MM.1S (cell line): ENCODE measurements at regions not wholly inside any gene's neighbourhood (a gene's known extent, or its start where the extent isn't known, plus 50 kb on each side); places are given as distances from the start of the nearest gene placed in this dataset.

ENCODE experiments used
- DNase-seq: peaks from one replicate; pipeline ENCODE4 v3.0.0-alpha.2; 2015
- H2AFZ ChIP-seq: fragments of 300-600 bp; sonication (generic); 2 replicates; pipeline ENCODE4 v1.6.0; 2016; ENCODE audit warnings: antibody characterized with exemption, low read length
- H3F3A ChIP-seq: fragments of 300-600 bp; sonication (generic); 2 replicates; pipeline ENCODE4 v1.6.1; 2016; ENCODE audit warnings: mild to moderate bottlenecking, antibody characterized with exemption, low read length, moderate library complexity, mixed read lengths; ENCODE audit not compliant: insufficient read depth
- H3K27ac ChIP-seq: fragments of 300-600 bp; sonication (generic); 2 replicates; pipeline ENCODE4 v1.5.1; 2016; ENCODE audit warnings: mild to moderate bottlenecking, low read length
- H3K27me3 ChIP-seq: fragments of 300-600 bp; sonication (generic); replicated peaks from 2 replicates; pipeline ENCODE4 v1.6.0; 2016; ENCODE audit warnings: low read length; ENCODE audit not compliant: insufficient read depth
- H3K36me3 ChIP-seq: fragments of 300-600 bp; sonication (generic); replicated peaks from 2 replicates; pipeline ENCODE4 v1.6.1; 2016; ENCODE audit warnings: mild to moderate bottlenecking, low read length, mixed read lengths; ENCODE audit not compliant: insufficient read depth
- H3K4me1 ChIP-seq: fragments of 300-600 bp; sonication (generic); 2 replicates; pipeline ENCODE4 v1.6.1; 2016; ENCODE audit warnings: low read length, mixed read lengths
- H3K4me2 ChIP-seq: fragments of 300-600 bp; sonication (generic); 2 replicates; pipeline ENCODE4 v1.6.0; 2016; ENCODE audit warnings: low read depth, low read length
- H3K4me3 ChIP-seq: fragments of 300-600 bp; sonication (generic); 2 replicates; pipeline ENCODE4 v1.5.1; 2016; ENCODE audit warnings: low read length, mixed read lengths
- H3K79me2 ChIP-seq: fragments of 300-600 bp; sonication (generic); 2 replicates; pipeline ENCODE4 v1.6.1; 2016; ENCODE audit warnings: mixed run types, low read length, mixed read lengths
- H3K9ac ChIP-seq: fragments of 300-600 bp; sonication (generic); 2 replicates; pipeline ENCODE4 v1.6.1; 2016; ENCODE audit warnings: low read length, mixed read lengths
- H3K9me2 ChIP-seq: fragments of 300-600 bp; sonication (generic); replicated peaks from 2 replicates; pipeline ENCODE4 v1.6.1; 2016; ENCODE audit warnings: mild to moderate bottlenecking, low read length, mixed read lengths; ENCODE audit not compliant: insufficient read depth
- H3K9me3 ChIP-seq: fragments of 300-600 bp; sonication (generic); replicated peaks from 2 replicates; pipeline ENCODE4 v1.6.1; 2016; ENCODE audit warnings: mild to moderate bottlenecking, low read length, mixed read lengths; ENCODE audit not compliant: insufficient read depth
- H4K20me1 ChIP-seq: fragments of 300-600 bp; sonication (generic); 2 replicates; pipeline ENCODE4 v1.6.1; 2016; ENCODE audit warnings: mild to moderate bottlenecking, low read length, moderate library complexity, mixed read lengths; ENCODE audit not compliant: insufficient read depth
- CTCF ChIP-seq: fragments of 300-600 bp; sonication (generic); IDR thresholded peaks from 2 replicates; pipeline ENCODE4 v1.5.1; 2016; ENCODE audit warnings: antibody characterized with exemption, low read length, mixed read lengths
- EZH2 ChIP-seq: fragments of 300-600 bp; sonication (generic); optimal IDR thresholded peaks from 2 replicates; pipeline ENCODE3; 2017; ENCODE audit warnings: low read depth, mild to moderate bottlenecking, antibody characterized with exemption, low read length, mixed read lengths
- EZH2phosphoT487 ChIP-seq: fragments of 300-600 bp; sonication (generic); IDR thresholded peaks from 2 replicates; pipeline ENCODE4 v1.6.1; 2018; ENCODE audit warnings: antibody characterized with exemption, low read length

GRCh38 chr1:199399996-199400724, 627.4 kb upstream of the NR5A2 start:
- H3F3A ChIP-seq = no peaks in the 10 kb centered on the region
- H3K9me2 ChIP-seq = no peaks in the 10 kb centered on the region
- H3K4me1 ChIP-seq = 0 out of 2 replicates have a peak, but pooled peaks cover 2% of the 10 kb centered on the region
- H3K27me3 ChIP-seq = no peaks in the 10 kb centered on the region
- H2AFZ ChIP-seq = no peak overlapping the region
- no peak overlapping the region for H3K9ac ChIP-seq
- TF ChIP-seq CTCF (no peak), EZH2 (no peak), EZH2phosphoT487 (no peak)
- no peaks in the 10 kb centered on the region for H4K20me1 ChIP-seq
- H3K4me2 ChIP-seq = no peak overlapping the region
- no peaks in the 10 kb centered on the region for H3K9me3 ChIP-seq
- no peaks in the 10 kb centered on the region for H3K79me2 ChIP-seq
- no peak overlapping the region for H3K27ac ChIP-seq
- DNase-seq = peak; percentile 16
- no peak overlapping the region for H3K4me3 ChIP-seq
- H3K36me3 ChIP-seq = no peaks in the 10 kb centered on the region

GRCh38 chr1:199403531-199404116, 623.9 kb upstream of the NR5A2 start:
- H3K9ac ChIP-seq = no peak overlapping the region
- no peak overlapping the region for H2AFZ ChIP-seq
- H3K27me3 ChIP-seq = no peaks in the 10 kb centered on the region
- H4K20me1 ChIP-seq = no peaks in the 10 kb centered on the region
- no peaks in the 10 kb centered on the region for H3F3A ChIP-seq
- H3K4me1 ChIP-seq = 0 out of 2 replicates have a peak, but pooled peaks cover 2% of the 10 kb centered on the region
- no peaks in the 10 kb centered on the region for H3K9me3 ChIP-seq
- no peaks in the 10 kb centered on the region for H3K9me2 ChIP-seq
- no peaks in the 10 kb centered on the region for H3K36me3 ChIP-seq
- DNase-seq = no peak
- H3K4me3 ChIP-seq = no peak overlapping the region
- TF ChIP-seq EZH2phosphoT487 (no peak), EZH2 (no peak), CTCF (no peak)
- H3K79me2 ChIP-seq = no peaks in the 10 kb centered on the region
- H3K27ac ChIP-seq = no peak overlapping the region
- no peak overlapping the region for H3K4me2 ChIP-seq

GRCh38 chr1:199404191-199404590, 623.3 kb upstream of the NR5A2 start:
- no peak for DNase-seq
- no peak overlapping the region for H2AFZ ChIP-seq
- no peak overlapping the region for H3K27ac ChIP-seq
- H3K9ac ChIP-seq = no peak overlapping the region
- H4K20me1 ChIP-seq = no peaks in the 10 kb centered on the region
- no peaks in the 10 kb centered on the region for H3F3A ChIP-seq
- TF ChIP-seq CTCF (no peak), EZH2 (no peak), EZH2phosphoT487 (no peak)
- no peaks in the 10 kb centered on the region for H3K27me3 ChIP-seq
- no peaks in the 10 kb centered on the region for H3K79me2 ChIP-seq
- H3K4me2 ChIP-seq = no peak overlapping the region
- 0 out of 2 replicates have a peak, but pooled peaks cover 2% of the 10 kb centered on the region for H3K4me1 ChIP-seq
- no peak overlapping the region for H3K4me3 ChIP-seq
- H3K9me3 ChIP-seq = no peaks in the 10 kb centered on the region
- no peaks in the 10 kb centered on the region for H3K36me3 ChIP-seq
- no peaks in the 10 kb centered on the region for H3K9me2 ChIP-seq
